NCI-H1694 treated with DMSO at 0.1 percent for 48 hours (cell line): ENCODE measurements at regions not wholly inside any gene's neighbourhood (a gene's known extent, or its start where the extent isn't known, plus 50 kb on each side); places are given as distances from the start of the nearest gene placed in this dataset.

Experiments used
- DNase-seq: peaks from one replicate; lab custom pipeline; 2025; lab: John Stamatoyannopoulos, UW

DNA sequence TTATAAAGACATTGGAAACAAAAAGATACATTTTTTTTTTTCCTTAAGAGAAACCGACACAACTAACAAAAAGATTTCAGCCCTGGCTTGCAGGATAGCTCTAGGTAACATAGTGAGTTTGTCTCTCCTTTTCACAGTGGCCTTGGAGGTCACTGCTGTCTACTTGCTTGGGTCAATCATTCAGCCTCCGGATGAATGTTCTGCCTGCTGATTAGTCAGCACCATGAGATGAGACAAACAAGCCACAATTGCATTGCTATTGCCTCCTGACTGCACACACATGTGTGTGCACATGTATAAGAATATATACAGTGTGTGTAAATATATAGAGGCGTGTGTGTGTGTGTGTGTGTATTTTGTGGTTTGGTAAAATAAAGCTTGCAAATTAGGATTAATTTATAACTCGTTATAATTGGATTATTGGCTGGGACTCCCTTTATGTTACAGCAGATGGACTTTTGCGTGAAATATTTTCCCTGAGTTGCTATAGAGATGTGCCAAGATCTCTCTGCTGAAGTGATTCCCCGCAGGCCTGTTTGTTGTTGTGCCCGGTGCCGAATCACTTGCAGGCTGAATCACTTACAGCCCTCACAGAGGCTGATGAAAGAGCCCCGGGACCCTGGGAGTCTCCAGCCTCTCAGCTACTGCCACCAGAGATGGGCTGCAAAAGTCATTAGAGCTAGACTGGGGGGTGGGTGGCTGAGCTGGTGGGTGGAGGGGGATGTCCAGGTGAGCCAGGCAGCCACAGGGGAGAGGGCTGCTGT lies 161.2 kb downstream of the FGF18 start:
- DNase-seq, result peak; percentile 3

- no peak for DNase-seq
These were observed 162.3 kb downstream of the FGF18 start for GRCh38 chr5:171581781-171582180.

- DNase-seq, result no peak
These were observed 163.4 kb downstream of the FGF18 start for GRCh38 chr5:171582849-171583248.

DNA sequence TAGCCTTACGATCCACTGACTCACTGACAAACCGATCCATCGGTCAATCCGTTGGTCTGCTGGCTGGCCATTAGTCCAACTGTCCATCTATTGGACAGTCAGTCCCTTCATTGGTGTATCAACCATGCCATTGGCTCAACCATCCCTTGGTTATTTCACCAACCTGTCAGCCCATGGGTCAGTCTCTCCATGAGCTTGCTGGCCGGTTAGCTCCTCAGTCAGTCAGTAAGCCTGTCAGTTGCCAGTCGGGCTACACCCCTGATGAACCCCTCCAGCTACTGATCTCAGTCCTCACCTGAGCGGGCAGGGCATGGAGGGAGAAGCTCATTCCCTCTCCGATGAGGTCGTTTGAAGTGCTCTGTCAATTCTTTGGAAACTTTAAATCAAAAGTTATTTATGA lies 166.5 kb downstream of the FGF18 start:
- no peak for DNase-seq

- DNase-seq, result no peak
These were observed 167.0 kb downstream of the FGF18 start for GRCh38 chr5:171586436-171586835.

DNA sequence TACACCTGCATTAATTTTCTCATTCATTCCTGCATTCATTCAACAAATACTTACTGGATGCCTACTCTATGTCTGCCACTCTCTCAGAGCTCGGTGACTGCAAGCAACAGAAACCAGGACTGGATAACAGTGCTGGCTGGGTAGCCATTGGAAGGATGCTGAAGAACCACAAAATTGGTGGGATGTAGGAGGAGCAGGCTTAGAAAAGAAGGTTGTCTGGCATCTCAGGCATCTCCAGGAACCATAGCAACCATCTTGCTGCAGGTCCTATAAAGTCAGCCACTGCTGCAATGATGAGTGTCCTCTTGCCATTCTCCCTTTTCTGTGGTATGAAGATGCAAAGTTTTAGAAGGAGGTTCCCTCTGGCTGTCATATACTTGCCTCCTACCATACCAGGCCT lies 168.6 kb downstream of the FGF18 start:
- no peak for DNase-seq

GRCh38 chr5:171588790-171589189 lies 169.3 kb downstream of the FGF18 start:
- DNase-seq, result no peak

DNA sequence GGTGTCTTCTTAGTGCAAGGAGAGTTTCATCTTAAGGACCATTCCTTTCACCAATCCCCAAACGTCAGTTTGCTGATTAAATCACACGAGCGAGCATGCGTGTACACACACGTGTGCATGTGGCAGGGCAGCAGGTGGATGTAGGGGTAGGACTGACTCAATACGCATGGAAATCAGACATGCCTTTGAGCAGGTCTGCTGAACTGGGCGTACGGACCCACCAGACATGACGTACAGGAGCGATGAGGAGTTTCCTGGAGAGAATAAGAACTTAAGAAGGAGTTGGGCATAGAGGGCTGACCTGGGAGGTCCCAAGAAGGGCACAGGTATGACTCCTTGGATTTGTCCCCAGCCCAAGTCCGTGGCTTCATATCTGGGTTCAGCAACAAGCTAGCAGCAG lies 170.0 kb downstream of the FGF18 start:
- no peak for DNase-seq

DNA sequence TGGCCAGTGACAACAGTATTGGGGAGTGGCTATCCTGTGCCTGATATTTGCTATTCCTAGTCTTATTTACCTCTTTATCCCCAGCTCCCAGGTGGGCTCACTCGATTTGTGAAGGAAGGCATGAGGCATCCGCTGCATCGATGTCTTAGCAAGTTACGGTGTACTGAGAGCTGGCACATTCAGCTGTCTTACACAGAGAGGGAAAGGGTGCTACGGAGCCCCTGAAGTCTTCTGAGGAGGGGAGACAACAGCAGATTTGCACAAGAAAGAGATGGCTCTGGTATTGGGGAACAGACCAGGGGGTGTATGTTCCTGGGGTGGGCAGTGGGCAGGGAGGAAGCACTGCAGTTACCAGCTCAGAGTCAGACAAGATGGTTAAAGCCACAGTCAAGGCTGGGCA lies 172.6 kb downstream of the FGF18 start:
- DNase-seq, result no peak

GRCh38 chr5:171592736-171593135 lies 173.3 kb downstream of the FGF18 start:
- no peak for DNase-seq

DNA sequence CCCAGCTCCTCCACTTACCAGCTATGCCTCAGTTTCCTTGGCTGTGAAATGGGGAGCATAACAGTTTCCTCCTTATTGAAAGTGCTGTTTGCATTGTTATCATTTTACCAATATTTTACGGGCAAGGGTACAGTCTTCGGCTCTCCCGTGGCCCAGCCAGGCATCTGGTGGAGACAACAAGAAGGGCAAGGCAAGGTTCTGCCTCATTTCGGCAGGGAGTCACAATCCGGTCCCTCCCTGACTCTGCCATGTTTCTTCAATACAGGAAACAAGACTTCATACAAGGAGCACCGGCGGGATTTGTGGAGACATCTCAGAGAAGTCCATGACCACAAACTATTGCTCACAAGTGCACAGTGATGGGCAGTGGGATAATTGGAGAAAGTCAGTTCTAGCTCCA lies 174.0 kb downstream of the FGF18 start:
- DNase-seq, result no peak

DNA sequence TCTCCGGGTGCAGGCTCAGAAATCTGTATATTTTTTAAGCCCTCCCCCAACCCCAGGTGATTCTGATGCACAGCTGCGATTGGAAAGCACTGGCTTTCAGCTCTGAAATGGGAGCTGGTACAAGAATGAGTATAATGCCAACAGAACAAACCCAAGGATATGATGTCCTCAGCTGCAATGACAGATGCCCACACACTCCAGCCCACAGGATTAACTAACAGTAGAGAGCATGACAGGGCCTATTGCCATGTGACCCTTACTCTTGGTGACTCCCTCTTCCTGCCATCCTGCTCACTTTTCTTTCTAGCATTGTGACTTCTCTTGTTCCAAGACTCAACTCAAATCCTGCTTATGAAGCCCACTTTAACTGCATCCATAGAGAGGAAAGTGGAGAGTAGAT lies 174.5 kb downstream of the FGF18 start:
- DNase-seq, result no peak

GRCh38 chr5:171595401-171595800 lies 176.0 kb downstream of the FGF18 start:
- DNase-seq, result no peak

DNA sequence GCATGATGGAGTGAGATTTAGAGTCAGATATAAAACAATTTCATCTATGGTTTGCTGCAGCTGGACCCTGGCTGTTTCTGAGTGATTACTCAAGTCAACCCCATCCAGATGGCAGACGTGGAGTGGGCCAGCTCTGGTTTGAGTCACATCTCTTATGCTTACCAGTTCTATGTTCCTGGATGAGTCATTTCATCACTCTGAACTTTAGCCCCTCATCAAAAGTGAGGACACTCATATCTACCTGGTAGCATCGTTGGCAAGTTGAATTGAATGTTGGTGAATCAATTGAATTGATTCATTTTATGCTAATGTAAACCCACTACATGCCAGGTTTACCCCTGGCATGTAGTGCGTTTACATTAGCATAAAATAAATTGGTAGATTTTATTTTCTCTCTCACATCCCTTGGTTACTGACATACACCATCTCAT lies 176.4 kb downstream of the FGF18 start:
- DNase-seq, result no peak

DNA sequence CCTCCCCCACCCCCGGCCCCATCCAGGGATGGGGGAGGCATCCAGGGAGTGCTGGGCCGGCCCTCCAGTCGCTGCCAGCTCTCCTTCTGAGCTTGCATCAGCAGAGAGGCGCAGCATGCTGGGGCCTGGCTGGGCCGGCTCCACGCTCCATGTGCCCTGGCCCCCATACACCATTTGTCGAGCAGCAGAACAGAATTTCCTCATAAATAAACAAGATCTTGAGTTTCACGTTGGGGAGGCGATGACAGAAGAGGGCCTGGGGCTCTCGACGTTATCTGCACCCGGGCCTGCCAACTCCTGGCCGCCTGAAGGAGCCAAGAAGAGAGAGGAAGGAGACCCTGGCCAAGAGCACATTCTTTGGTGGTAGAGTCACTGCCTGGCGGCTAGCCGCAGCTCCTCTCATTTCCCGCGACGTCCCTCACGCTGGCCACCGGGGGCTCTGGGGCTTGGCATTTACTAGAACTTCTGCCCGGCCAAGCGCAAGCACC lies 177.0 kb downstream of the FGF18 start:
- no peak for DNase-seq

DNA sequence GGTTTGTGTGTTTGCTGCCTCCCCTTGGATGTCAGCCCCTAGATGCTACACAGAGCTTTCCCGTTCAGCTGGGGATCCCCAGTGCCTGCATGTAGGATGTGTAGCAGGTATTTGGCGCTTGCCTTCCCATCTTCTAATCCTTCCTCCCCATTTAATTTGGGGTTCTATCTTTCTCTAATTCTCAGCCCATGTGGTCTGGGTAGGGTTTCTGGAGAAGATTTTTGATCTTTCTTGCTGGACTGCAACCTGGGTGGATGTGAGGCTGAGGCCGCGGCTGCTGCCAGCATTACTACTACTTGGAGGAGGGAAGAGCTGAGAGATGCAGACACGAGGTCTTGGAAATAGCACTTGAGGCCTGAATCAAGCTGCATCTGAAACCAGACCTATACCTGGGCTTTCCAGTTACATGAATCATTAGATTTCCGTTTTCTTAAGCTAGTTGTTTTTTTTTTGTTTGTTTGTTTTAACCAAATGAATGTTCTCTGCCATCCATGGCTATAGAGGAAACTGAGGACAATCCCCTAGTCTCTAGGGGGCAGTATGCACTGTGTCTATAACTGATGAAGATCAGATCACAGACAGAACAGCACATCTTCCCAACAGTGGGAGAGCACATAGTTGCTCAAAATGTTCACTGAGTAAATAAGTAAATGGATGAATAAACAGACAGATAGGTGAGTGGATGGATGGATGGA lies 178.6 kb downstream of the FGF18 start:
- no peak for DNase-seq

- no peak for DNase-seq
These were observed 179.2 kb downstream of the FGF18 start for GRCh38 chr5:171598641-171599152.

DNA sequence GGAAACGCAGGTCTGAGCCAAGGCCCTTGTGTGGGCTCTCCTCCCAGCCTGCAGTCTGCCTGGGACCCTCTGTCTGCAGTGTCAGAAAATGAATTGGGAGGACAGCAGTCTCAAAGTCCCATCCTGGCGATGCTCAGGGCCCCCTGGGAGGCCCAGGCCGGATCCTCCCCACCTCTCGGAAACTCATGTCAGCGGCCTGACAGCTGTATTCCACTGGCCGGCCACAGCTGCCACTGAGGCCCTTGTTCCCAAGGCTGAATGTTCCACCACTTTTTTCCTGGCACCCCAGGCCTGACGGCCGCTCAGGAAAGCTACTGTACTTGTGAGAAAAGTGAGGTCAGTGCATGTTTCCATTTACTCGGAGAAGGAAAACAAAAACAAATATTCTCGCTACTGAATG lies 180.0 kb downstream of the FGF18 start:
- no peak for DNase-seq

DNA sequence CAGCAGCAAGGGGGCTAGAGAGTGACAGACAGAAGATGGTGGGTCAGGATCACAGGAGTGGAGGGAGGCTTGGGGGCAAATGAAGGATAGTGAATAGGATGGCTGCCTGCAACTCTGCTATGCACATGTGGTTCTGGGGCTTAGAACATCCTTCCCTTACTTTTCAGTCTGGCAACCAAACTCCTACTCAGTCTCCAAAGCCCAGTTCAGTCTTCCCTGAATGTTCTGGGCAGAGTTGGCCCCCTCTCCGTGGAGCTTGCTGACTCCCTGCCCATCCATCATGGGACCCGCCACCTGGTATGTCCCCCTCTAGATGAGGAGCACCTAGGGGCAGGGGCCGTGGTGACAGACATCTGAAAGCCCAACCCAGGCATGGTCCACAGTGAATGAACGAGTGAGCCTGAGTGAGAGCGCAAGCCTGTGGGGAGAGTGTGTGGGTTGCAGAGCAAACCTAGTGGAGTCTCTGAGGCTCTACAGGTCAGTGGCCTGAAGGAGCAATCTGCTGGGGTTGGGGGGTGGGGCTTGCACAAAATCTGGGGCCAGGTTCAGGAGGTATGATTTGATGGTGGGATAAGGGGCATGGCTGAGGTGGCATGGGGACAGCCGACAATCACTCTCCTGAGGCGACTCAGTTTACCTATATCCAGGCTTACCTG lies 180.6 kb downstream of the FGF18 start:
- no peak for DNase-seq

DNA sequence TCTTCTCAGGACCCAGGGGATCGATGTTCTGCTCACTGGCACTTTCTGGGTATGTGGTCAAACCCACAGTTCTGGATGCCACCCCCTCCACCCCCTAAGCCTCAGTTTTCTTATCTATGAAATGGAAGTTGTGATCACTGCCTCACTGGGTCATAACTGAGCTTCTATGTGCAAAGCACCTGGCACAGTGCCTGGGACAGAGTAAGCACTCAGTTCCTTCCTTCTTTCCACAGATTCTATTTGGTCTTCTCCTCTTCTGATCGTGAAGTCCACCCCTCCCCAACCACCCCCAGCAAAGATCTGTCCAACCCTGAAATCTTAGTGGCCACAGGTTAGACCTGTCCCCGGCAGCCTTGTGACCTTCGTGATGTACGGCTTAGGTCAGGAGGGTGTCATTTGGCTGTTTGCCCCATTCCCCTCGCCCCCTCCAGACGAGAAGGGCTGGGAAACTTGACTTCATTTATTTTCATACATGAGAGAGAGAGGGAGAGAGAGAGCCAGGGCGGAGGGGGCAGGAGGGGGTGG lies 181.4 kb downstream of the FGF18 start:
- DNase-seq, result no peak

- no peak for DNase-seq
These were observed 181.9 kb downstream of the FGF18 start for GRCh38 chr5:171601266-171601881.

DNA sequence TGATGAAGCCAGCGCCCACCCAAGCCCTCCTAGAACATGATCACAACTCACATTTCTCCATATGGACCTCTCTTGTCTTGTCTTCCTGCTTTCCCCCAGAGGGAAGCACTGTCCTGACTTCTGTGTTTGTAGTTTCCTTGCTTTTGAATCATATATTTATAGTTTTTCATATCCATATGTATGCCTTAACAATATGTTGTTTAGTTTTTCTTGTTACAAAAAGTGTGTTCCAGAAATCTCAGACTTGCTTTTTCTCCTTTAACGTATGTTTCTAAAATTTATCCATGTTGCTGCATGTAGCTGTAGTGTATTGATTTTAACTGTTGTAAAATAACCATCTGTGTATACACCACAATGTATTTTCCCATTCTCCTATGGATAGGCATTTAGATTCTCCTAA lies 182.0 kb upstream of the SMIM23 start:
- no peak for DNase-seq
